Central memory CD8-positive, alpha-beta T cell (primary cell): ENCODE measurements at regions not wholly inside any gene's neighbourhood (a gene's known extent, or its start where the extent isn't known, plus 50 kb on each side); places are given as distances from the start of the nearest gene placed in this dataset.

Source experiments
- ATAC-seq: fragments of 150-1000 bp; cut with Tn5 transposase; replicated peaks from 2 replicates; pipeline ENCODE4 v1.10.0; 2022; ENCODE audit warnings: mild to moderate bottlenecking, moderate FRiP score, moderate number of reproducible peaks; ENCODE audit not compliant: poor library complexity, severe bottlenecking; ENCODE audit errors: extremely low read depth
- DNase-seq, 2 donors: peaks; one replicate each; pipeline ENCODE4 v3.0.0; 2021; ENCODE audit warnings: low spot score in 2 of 2
- H3K27ac Mint-ChIP-seq: one replicate; pipeline ENCODE4 v1.8.0; 2022; ENCODE audit warnings: low read depth, mild to moderate bottlenecking, moderate library complexity, mixed read lengths
- H3K27me3 Mint-ChIP-seq: one replicate; pipeline ENCODE4 v1.8.0; 2022; ENCODE audit warnings: mixed read lengths
- H3K36me3 Mint-ChIP-seq: one replicate; pipeline ENCODE4 v1.8.0; 2022; ENCODE audit warnings: mild to moderate bottlenecking, moderate library complexity, mixed read lengths; ENCODE audit not compliant: insufficient read depth
- H3K4me1 Mint-ChIP-seq: one replicate; pipeline ENCODE4 v1.8.0; 2022; ENCODE audit warnings: mixed read lengths
- H3K4me3 Mint-ChIP-seq: one replicate; pipeline ENCODE4 v1.8.0; 2022; ENCODE audit warnings: mild to moderate bottlenecking, moderate library complexity, mixed read lengths
- H3K9me3 Mint-ChIP-seq: one replicate; pipeline ENCODE4 v1.8.0; 2022; ENCODE audit warnings: mixed read lengths

DNA sequence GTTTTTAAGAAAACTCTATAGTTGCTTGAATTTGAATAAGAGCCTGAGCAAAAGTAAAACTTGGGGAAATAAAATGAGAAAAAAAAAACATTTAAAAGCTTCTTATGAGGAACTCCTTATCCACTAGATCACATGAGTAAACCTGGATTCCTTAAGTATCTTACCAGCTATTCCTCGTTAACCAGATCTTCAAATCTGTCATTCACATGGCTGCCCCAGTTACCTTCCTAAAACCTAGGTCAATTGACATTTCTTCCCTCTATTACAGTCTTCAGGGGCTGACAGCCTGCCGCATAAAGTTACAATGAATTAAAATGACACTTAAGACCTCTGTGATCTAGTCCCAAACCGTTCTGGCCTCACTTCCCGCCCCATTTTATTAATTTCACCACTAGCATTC, 583.6 kb downstream of the NR2F2 start:
- no peaks in the 10 kb centered on the region for H3K27me3 Mint-ChIP-seq
- DNase-seq (no peak), ATAC-seq (no peak)
- no peak overlapping the region for H3K27ac Mint-ChIP-seq
- H3K4me3 Mint-ChIP-seq, result no peak overlapping the region
- H3K9me3 Mint-ChIP-seq, result peaks cover 15% of the 10 kb centered on the region
- no peaks in the 10 kb centered on the region for H3K36me3 Mint-ChIP-seq
- H3K4me1 Mint-ChIP-seq, result no peaks in the 10 kb centered on the region

DNA sequence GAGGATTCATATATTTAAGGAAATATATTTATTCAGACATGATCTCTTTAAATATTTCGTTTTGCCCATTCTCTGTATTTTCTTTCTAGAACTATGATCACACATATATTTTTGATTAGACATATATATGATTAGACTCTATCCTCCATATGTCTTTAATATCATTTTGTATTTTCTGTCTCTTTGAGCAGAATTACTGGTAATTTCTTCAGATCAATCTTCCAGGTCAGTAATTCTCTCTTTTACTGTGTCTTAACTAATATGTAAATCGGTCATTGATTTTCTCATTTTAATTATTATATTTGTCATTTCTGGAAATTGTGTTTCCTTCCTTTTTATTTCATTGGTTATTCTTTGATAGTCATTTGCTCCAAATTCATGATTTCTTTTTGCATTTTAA, 586.2 kb downstream of the NR2F2 start:
- H3K27me3 Mint-ChIP-seq, result no peaks in the 10 kb centered on the region
- no peaks in the 10 kb centered on the region for H3K36me3 Mint-ChIP-seq
- DNase-seq (no peak), ATAC-seq (no peak)
- H3K4me1 Mint-ChIP-seq, result no peaks in the 10 kb centered on the region
- H3K4me3 Mint-ChIP-seq, result no peak overlapping the region
- H3K27ac Mint-ChIP-seq, result no peak overlapping the region
- H3K9me3 Mint-ChIP-seq, result peaks cover 22% of the 10 kb centered on the region

DNA sequence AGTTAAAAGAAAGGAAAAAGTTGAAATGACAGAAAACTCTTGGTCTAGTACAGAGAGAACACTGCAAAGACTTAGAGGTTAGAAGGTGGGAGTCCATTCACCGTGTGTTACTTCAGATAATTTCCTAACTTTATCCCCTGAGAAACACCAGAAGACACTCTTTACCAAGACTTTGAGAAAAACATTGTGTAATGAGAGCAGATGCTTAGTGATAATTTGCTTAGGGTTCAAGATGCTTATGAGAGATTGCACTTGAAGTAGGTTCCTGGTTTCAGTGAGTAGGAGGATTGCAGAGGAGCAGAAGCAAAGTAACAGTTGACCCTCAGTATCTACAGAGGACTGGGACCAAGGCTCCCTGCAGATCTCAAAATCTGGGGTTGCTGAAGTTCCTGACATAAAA, 594.1 kb downstream of the NR2F2 start:
- Mint-ChIP-seq H3K36me3 (no peaks in the 10 kb centered on the region), H3K9me3 (peaks cover 10% of the 10 kb centered on the region), H3K27me3 (no peaks in the 10 kb centered on the region), H3K4me1 (no peaks in the 10 kb centered on the region), H3K27ac (no peak overlapping the region), H3K4me3 (no peak overlapping the region)
- no peak for DNase-seq
- no peak for ATAC-seq

DNA sequence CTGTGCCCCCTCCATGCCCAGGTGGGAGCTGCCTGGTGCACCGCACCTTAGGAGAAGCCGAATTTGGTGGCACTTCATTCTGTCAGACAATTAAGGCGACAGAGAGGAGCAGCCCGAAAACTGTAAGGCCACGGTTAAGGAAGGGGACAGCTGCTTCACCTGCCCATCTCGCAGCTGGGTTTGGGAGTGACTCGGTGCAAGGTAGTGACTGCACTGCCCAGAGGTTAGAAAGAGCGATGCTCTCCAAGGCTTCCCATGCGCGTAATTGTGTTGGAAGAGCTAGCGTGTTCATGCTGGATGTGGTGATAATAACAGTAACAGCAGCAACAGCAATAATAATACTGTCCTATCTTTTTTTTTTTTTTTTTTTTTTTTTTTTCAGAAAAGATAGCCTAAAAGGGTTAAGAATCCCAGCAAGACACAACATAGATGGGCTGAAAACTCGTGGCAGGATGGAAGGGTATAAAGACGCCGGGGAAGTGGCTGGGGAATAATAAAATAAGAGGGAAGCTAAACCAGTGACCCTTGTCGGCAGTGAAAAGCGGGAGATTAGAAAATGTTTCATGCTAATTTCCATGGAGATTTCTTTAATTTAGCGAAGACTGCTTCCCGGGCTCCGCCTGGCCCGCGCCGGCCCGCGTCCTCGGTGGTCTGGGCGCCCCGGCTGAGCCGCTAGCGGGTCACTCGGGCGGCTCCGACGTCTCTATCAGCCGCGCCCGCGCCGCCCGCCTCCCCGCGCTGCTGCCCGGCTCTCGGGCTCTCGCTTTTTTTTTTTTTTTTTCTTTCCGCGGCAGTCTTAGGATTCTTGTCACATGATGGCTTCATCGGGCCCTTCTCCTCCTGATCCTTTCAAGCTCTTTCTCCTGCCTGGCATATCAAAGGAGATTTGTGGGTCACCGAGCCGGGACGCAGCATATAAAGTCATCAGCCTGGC, 617.1 kb downstream of the NR2F2 start:
- Mint-ChIP-seq H3K36me3 (peaks cover 2% of the 10 kb centered on the region), H3K27me3 (peaks cover 38% of the 10 kb centered on the region), H3K27ac (no peak overlapping the region), H3K9me3 (no peaks in the 10 kb centered on the region), H3K4me1 (no peaks in the 10 kb centered on the region), H3K4me3 (no peak overlapping the region)
- ATAC-seq, result no peak
- DNase-seq, result no peak

DNA sequence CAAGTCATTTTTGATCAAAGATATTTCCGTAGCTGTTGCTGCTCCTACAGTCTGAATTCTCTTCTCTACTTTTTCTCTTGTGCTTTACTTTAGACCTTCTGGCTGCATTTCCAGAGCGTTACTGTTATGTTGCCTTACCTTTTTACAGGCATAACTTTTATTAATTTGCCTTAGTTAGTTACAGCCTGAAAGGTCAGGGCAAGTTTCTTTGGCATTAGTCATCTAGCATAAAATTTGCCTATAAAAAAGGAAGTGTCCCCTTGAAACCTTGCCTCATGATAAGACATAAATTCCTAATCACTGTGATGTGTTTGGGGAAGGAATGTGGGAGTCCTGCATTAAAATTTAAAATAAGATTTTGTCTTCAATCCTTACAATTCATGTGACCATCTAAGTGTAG, 618.5 kb downstream of the NR2F2 start:
- Mint-ChIP-seq H3K27ac (no peak overlapping the region), H3K27me3 (peaks cover 38% of the 10 kb centered on the region), H3K9me3 (no peaks in the 10 kb centered on the region), H3K36me3 (peaks cover 2% of the 10 kb centered on the region), H3K4me3 (no peak overlapping the region), H3K4me1 (no peaks in the 10 kb centered on the region)
- no peak for DNase-seq
- no peak for ATAC-seq

DNA sequence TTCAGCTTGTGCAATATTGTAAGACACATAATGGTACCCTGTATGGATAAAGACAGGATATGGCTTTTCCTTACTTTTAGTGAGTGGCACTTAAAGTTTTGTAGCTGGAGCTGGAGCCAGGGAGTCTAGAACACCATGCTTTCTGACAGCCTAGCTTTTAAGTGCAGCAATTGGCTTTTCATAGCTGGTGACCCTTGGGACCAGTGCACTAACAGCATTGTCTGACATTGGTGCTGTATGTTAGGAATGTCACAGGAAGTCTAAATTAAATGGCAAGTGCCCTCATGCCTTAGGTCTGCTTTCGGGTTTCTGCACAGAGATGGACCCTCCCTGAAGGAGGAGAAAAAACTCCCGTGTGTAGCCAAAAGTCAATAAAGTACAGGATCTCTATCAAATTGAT, 628.2 kb downstream of the NR2F2 start:
- Mint-ChIP-seq H3K36me3 (no peaks in the 10 kb centered on the region), H3K4me1 (no peaks in the 10 kb centered on the region), H3K27me3 (no peaks in the 10 kb centered on the region), H3K4me3 (no peak overlapping the region), H3K27ac (no peak overlapping the region), H3K9me3 (peaks cover 16% of the 10 kb centered on the region)
- DNase-seq (no peak), ATAC-seq (no peak)

DNA sequence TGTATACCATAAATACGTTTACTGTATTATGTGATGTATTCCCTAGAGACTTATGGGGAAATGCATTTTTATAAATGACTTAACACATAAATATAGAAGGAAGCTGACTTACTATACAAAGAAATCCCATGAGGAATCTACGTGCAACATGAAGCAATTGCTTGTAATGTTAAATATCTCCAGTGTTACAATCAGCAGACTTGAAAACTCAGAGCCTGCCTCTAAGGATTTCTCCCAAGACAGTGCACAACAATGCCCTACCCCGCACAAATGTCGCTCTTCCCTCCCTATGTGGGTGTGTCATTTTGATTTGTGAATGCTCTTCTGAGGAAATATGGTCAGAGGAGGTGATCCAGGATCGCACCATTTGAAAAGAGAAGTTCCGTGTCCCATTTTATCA, 629.0 kb downstream of the NR2F2 start:
- ATAC-seq (no peak), DNase-seq (no peak)
- peaks cover 16% of the 10 kb centered on the region for H3K9me3 Mint-ChIP-seq
- no peaks in the 10 kb centered on the region for H3K27me3 Mint-ChIP-seq
- H3K4me1 Mint-ChIP-seq, result no peaks in the 10 kb centered on the region
- no peaks in the 10 kb centered on the region for H3K36me3 Mint-ChIP-seq
- H3K4me3 Mint-ChIP-seq, result no peak overlapping the region
- no peak overlapping the region for H3K27ac Mint-ChIP-seq

DNA sequence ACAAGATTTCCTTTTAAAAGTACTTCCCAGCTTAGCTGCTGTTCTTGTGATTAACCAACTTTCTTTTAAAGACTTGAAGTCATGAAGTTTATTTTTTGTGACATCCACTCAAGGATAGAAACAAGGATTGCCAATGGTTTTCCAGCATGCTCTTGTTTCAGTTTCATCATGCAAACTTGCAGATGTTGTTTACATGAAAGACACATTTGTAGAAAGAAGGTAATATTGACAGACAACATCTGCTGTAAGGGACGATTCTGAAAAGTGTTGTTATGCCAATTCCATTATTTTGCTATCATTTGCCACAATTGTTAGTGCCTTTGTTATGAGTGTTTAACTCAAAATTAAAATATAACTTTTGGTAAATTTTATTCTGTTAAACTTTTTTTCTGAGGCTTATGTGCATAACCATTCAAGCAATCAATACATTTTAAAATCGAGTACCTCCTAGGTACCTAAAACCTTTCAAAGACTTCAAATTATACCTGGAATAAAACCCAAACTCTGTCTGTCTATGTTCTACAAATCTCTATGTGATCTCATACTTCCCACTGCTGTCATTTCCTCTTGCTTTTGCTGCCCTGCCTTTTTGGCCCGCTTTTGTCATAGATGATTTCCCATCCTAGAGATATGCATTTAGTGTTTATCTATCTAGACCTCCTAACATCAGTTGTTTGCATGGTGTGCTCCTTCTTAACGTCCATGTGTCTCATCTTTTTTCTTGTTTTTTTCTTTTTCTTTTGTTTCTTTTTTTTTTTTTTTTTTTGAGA, 630.4 kb downstream of the NR2F2 start:
- Mint-ChIP-seq H3K4me3 (no peak overlapping the region), H3K27ac (no peak overlapping the region), H3K9me3 (peaks cover 16% of the 10 kb centered on the region), H3K27me3 (no peaks in the 10 kb centered on the region), H3K4me1 (no peaks in the 10 kb centered on the region), H3K36me3 (no peaks in the 10 kb centered on the region)
- ATAC-seq, result no peak
- no peak for DNase-seq

DNA sequence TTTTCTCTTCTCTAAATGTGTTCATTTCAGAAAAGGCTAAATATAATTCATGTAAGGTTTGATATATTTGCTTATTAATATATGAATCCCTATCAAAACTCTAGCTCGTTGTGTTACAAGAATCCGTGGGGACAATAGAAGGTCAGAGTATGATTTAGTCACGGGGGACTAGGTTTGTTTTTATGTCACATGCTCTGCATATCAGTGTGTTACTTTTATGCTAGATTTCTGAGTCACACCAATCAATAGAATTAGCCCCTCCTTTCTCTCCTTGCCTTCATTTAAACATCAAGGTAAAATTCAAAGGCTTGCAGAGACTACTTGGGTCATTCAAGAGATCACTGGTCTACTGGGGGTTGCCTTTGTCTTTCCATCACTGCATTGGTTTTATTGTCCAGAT, 636.1 kb downstream of the NR2F2 start:
- no peaks in the 10 kb centered on the region for H3K4me1 Mint-ChIP-seq
- ATAC-seq, result no peak
- peaks cover 1% of the 10 kb centered on the region for H3K36me3 Mint-ChIP-seq
- H3K4me3 Mint-ChIP-seq, result no peak overlapping the region
- no peaks in the 10 kb centered on the region for H3K27me3 Mint-ChIP-seq
- peaks cover 11% of the 10 kb centered on the region for H3K9me3 Mint-ChIP-seq
- DNase-seq, result no peak
- H3K27ac Mint-ChIP-seq, result no peak overlapping the region

DNA sequence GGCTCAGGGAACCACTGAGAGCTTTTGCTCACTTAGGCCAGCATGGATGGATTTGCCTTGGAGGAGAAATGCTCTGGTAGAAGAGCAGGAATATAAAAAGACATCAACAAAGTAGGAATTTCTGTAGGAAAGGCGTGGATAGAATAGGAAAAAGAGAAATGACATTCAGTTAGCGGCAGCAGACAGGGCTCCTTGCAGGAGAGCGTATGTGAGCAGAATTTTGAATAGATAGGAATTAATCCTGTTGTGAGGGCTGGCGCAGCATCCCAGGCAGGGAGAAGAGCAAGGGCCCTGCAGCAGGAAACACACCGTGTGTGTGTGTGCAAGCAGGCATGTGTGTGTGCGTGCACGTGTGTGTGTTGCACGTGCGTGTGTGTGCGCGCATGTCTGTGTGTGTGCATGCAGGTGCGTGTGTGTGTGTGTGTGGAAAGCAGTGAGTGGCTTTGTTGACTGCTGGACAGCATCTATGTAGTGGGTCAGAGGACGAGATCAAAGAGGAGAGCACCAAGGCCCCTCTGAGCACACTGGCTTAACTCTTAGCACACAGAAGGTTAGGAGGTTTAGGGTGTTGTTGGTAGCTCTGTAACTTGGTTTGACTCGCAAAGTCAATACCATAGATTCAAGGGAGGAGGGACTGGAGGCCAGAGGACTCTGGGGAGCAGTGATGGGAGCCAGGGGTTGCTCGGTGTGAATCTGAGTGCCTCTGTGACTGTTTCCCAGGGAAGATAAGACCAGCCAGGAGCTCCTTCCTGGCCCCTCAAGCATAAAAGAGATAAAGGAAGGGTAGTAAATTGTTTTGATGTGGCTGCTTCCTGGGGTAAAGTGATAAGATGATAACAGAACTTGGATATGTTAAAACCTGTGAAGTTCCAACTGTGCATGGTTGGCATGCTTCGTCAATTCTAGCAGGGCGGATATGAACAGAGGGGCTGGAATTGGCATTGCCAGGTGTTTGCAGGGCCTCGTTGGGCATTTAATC, 639.5 kb downstream of the NR2F2 start:
- no peaks in the 10 kb centered on the region for H3K4me1 Mint-ChIP-seq
- DNase-seq (no peak), ATAC-seq (no peak)
- H3K36me3 Mint-ChIP-seq, result peaks cover 1% of the 10 kb centered on the region
- H3K9me3 Mint-ChIP-seq, result peaks cover 6% of the 10 kb centered on the region
- no peak overlapping the region for H3K27ac Mint-ChIP-seq
- H3K27me3 Mint-ChIP-seq, result no peaks in the 10 kb centered on the region
- no peak overlapping the region for H3K4me3 Mint-ChIP-seq

DNA sequence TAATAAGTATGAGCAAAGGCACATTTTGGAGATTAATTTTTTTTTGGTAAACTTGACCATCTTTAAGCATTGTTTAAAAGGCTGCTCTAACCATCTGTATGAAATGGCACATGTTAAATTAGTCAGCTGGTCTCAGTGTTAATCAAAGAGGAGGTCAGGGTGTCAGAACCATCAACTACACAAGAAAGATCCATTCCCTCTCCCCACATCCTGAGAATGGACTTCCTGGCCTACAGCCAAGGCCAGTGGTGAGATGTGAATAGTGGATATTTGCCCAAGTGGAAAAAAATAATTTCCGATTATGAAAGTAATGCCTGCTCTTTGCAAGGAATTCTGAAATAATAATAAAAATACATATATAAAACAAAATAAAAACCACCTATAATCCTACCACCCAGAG, 641.7 kb downstream of the NR2F2 start:
- no peaks in the 10 kb centered on the region for H3K4me1 Mint-ChIP-seq
- no peak overlapping the region for H3K27ac Mint-ChIP-seq
- peaks cover 6% of the 10 kb centered on the region for H3K9me3 Mint-ChIP-seq
- no peak for ATAC-seq
- H3K27me3 Mint-ChIP-seq, result no peaks in the 10 kb centered on the region
- peaks cover 1% of the 10 kb centered on the region for H3K36me3 Mint-ChIP-seq
- DNase-seq, result no peak
- H3K4me3 Mint-ChIP-seq, result no peak overlapping the region

DNA sequence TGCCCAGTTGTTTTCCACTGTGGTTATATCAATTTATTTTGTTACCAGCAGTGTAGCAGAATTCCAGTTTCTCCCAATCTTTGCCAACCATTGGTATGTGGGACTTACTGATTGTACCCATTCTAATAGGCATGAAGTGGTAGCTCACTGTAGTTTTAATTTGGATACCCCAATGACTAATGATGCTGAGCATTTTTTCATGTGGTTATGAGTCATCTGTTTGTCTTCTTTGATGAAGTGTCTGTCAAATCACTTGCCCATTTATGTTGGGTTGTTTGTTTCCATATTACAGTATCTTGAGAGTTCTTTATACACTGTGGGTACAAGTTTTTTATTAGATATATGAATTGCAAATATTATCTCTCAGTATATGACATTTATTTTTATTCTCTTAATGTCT, 644.3 kb downstream of the NR2F2 start:
- Mint-ChIP-seq H3K9me3 (peaks cover 2% of the 10 kb centered on the region), H3K36me3 (no peaks in the 10 kb centered on the region), H3K27ac (no peak overlapping the region), H3K4me3 (no peak overlapping the region), H3K4me1 (no peaks in the 10 kb centered on the region), H3K27me3 (no peaks in the 10 kb centered on the region)
- DNase-seq (no peak), ATAC-seq (no peak)
